ENCODE measurements at regions not wholly inside any gene's neighbourhood (a gene's known extent, or its start where the extent isn't known, plus 50 kb on each side); places are given as distances from the start of the nearest gene placed in this dataset.

GRCh38 chr12:76614364-76614763, 54.8 kb upstream of the OSBPL8 start:
- TF ChIP-seq POLR2A (IDR thresholded peaks at IDR 0.05): no peak
- TF ChIP-seq, protein P1, sequence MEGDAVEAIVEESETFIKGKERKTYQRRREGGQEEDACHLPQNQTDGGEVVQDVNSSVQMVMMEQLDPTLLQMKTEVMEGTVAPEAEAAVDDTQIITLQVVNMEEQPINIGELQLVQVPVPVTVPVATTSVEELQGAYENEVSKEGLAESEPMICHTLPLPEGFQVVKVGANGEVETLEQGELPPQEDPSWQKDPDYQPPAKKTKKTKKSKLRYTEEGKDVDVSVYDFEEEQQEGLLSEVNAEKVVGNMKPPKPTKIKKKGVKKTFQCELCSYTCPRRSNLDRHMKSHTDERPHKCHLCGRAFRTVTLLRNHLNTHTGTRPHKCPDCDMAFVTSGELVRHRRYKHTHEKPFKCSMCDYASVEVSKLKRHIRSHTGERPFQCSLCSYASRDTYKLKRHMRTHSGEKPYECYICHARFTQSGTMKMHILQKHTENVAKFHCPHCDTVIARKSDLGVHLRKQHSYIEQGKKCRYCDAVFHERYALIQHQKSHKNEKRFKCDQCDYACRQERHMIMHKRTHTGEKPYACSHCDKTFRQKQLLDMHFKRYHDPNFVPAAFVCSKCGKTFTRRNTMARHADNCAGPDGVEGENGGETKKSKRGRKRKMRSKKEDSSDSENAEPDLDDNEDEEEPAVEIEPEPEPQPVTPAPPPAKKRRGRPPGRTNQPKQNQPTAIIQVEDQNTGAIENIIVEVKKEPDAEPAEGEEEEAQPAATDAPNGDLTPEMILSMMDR (IDR thresholded peaks at IDR 0.05): no peak
